GM21786 (cell line): ENCODE measurements at regions not wholly inside any gene's neighbourhood (a gene's known extent, or its start where the extent isn't known, plus 50 kb on each side); places are given as distances from the start of the nearest gene placed in this dataset.

Experiments
- ATAC-seq: cut with Tn5 transposase; IDR thresholded peaks from one replicate; pipeline ENCODE4 v1.9.1; 2021; ENCODE audit not compliant: unreplicated experiment

- no peak for ATAC-seq
Observed at GRCh38 chr7:46197785-46198540, 276.9 kb upstream of the IGFBP3 start.

GRCh38 chr7:46195934-46196333, 274.9 kb upstream of the IGFBP3 start:
- no peak for ATAC-seq

DNA sequence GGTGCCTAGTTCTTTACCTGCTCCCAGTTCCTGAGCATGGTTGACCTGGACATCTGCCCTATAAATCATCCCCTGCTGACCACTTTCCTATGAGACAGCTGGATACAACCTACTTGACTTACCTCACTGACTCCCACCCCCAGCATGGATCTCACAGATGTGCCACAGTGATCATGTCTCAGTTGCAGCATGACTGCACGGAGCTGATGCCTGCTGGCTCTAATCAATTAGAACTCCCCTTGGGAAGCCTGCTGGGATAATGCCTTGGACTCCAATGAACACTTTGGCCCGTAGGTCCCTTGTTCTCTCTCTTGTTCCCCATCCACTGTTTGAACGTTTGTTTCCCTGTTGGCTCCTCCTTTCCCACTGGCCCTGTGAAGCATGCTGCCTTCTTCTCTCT, 271.2 kb upstream of the IGFBP3 start:
- no peak for ATAC-seq

DNA sequence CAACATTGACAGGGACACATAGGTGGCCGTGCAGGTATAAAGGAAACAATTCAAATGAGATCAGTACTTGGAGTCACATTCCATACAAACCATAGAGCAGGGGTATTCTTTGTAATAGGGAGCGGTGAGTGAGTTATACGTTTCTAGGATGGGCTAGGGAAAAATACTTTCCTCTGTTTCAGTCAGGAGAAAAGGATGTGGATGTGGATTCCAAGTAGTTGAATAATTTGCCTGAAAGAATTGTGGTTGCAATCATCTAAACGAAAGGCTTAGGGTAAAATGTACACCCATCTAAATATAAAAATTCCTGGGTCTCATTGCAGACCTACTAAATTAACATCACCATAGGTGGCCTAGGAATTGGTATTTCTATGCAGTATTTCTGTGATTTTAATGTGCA, 270.7 kb upstream of the IGFBP3 start:
- no peak for ATAC-seq

DNA sequence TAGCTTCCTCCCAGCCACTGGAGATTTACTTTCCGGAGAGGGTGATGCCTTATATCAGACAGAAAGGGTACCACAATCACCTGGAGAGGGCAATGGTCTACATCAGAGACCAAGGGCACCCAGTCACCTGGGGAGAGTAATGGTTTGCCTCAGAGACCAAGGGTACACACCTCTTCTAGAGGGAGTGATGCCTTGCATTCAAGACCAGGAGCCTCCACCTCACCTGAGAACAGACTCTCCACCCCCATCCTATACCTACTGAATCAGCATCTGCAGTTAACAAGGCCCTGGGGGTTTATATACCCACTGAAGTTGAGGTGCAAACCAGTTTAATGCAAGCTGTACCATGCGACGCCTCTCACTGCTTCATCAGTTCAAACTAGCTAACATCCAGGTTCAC, 270.2 kb upstream of the IGFBP3 start:
- no peak for ATAC-seq

DNA sequence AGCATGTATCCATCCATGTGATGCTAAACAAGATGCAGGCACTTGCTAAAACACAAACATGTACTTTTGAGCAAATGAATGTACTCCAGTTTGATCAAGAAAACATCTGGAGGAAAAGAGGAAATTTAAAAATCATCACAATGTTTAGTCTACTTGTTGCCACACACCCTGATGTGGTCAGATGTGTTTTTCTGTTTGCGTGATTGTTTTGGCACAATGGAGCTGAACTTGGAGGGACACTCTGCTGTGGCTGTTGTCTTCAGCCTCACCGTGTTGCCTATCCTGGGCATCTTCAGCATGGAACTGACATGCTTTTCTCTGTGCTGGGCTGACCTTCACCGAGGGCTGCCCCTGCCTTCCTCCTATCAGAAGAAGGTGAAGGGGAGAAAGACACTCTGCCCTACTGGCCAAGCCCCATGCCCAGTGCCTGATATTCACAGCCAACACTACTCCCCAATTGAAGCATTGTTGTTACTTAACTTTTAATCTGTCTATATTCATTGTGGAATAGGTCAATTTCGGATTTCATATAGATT, 268.3 kb upstream of the IGFBP3 start:
- no peak for ATAC-seq

DNA sequence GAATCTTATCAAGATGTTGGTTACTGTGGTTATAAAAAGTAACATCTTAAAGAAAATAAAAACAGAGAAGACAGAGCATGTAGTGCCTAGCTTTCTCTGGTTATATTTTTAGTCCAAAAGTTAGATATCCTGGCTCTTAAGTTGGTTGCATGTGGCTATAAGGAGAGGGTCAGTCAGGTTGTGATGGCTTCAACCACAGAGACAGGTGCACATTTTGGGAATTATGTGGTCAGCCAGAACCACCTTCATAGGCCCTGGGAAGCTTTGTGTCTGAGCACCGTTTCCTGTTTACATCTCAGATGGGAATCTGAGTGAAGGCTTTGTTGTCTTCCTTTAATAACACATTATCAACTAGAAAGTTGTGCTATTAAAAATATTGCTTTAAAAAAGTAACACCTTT, 265.1 kb upstream of the IGFBP3 start:
- no peak for ATAC-seq

GRCh38 chr7:46179061-46179610, 258.1 kb upstream of the IGFBP3 start:
- ATAC-seq = no peak

- ATAC-seq = no peak
Observed at GRCh38 chr7:46178661-46179060, 257.6 kb upstream of the IGFBP3 start.

- ATAC-seq = no peak
Observed at GRCh38 chr7:46177821-46178220, 256.7 kb upstream of the IGFBP3 start.

DNA sequence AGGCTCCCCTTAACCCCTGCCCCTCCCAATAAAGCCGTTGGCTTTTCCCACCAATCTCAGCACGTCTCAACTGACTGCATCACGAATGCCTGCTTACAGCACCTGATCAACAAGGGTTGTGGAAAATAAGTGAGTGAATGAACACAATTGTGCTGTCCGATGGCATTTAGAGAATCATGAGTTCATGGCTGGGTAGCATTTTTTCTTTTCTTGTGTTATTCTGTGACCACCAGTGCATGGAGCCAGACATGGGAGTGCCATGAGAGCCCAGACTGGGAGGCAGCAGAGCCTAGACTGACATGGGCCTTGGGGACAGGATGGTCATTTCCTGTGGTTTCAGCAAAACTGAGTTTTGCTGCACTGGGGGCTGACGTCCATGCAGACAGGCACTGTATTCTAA, 254.1 kb upstream of the IGFBP3 start:
- ATAC-seq = no peak

GRCh38 chr7:46174196-46174580, 253.1 kb upstream of the IGFBP3 start:
- no peak for ATAC-seq

GRCh38 chr7:46173476-46174195, 252.6 kb upstream of the IGFBP3 start:
- ATAC-seq = no peak

DNA sequence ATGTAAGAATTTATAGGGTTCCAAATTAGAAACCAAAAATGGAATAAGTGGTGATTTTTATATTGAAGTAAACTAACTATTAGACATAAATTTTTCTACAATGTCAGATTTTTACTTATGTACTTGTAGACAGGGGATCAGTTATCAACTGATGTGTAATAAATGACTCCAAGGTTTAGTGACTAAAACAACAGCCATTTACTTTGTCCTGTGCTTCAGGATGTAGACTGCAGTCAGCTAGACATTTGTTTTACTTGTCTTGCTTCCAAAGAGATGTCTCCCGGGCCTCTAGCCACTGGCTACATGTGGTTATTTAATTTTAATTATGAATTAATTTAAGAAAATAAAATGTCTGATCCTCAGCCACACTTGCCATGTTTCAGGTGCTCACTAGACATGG, 249.7 kb upstream of the IGFBP3 start:
- ATAC-seq = no peak

GRCh38 chr7:46170021-46170420, 248.9 kb upstream of the IGFBP3 start:
- ATAC-seq = no peak

GRCh38 chr7:46169384-46169755, 248.3 kb upstream of the IGFBP3 start:
- no peak for ATAC-seq

- ATAC-seq = no peak
Observed at GRCh38 chr7:46168671-46169383, 247.8 kb upstream of the IGFBP3 start.

DNA sequence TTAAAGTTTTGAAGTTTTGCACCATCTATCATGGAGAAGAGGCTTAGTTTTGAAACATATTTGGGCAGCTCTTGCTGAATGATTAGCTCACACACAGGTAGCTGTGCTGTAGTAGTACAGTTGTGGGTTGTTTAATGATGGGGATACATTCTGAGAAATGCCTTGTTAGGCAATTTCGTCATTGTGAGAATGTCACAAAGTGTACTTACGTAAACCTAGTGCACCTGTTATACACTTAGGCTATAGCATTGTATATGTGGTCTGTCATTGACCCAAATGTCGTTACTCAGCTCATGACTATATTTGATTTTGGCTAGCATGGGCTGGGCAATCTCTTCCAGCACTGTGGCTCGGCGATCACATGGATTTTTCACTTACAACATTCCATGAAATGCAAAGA, 247.2 kb upstream of the IGFBP3 start:
- no peak for ATAC-seq

- ATAC-seq = no peak
Observed at GRCh38 chr7:46165276-46165675, 244.2 kb upstream of the IGFBP3 start.

- no peak for ATAC-seq
Observed at GRCh38 chr7:46164629-46165028, 243.6 kb upstream of the IGFBP3 start.

DNA sequence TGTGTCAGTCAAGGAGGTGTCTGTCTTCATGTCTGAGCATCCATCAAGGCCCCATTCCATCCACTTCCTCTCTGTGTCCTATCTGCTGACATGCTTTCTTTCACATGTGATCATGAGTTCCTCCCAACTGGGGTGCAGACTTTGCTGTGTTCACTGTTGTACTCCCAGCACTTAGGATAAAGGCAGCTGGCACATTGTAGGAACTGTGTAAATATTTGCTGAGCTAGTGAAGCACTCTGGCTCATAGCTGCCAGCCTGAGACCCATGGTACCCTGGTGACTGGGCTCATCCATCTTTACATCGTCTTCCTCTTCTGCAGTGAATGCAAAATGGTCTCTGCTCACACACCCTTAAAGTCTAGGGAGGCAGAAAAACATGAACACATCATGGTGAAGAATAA, 242.2 kb upstream of the IGFBP3 start:
- no peak for ATAC-seq

DNA sequence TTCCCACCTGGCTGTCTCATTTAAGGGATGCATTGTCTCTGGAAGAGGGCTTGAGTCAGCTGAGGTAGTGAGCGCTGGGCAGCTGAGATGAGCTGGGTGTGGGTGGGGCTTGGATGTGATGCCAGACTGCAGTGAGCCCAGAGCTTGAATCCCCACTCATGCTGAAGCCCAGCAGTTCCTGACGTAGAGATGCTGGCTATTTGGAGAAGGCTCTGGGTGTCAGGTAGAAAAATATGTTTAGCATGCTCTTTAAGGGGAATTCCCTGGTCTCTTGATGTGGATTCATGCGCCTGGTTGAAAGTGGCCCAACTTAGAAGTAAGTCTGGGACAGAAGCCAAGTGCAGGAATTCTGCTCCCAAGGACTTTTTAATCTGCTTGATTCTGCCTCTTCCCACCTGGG, 241.5 kb upstream of the IGFBP3 start:
- ATAC-seq = no peak
